Central memory CD8-positive, alpha-beta T cell (primary cell): ENCODE measurements at regions not wholly inside any gene's neighbourhood (a gene's known extent, or its start where the extent isn't known, plus 50 kb on each side); places are given as distances from the start of the nearest gene placed in this dataset.

ENCODE experiments used
- ATAC-seq: fragments of 150-1000 bp; cut with Tn5 transposase; replicated peaks from 2 replicates; pipeline ENCODE4 v1.10.0; 2022; ENCODE audit warnings: mild to moderate bottlenecking, moderate FRiP score, moderate number of reproducible peaks; ENCODE audit not compliant: poor library complexity, severe bottlenecking; ENCODE audit errors: extremely low read depth
- DNase-seq, 2 donors: peaks; one replicate each; pipeline ENCODE4 v3.0.0; 2021; ENCODE audit warnings: low spot score in 2 of 2
- H3K27ac Mint-ChIP-seq: one replicate; pipeline ENCODE4 v1.8.0; 2022; ENCODE audit warnings: low read depth, mild to moderate bottlenecking, moderate library complexity, mixed read lengths
- H3K27me3 Mint-ChIP-seq: one replicate; pipeline ENCODE4 v1.8.0; 2022; ENCODE audit warnings: mixed read lengths
- H3K36me3 Mint-ChIP-seq: one replicate; pipeline ENCODE4 v1.8.0; 2022; ENCODE audit warnings: mild to moderate bottlenecking, moderate library complexity, mixed read lengths; ENCODE audit not compliant: insufficient read depth
- H3K4me1 Mint-ChIP-seq: one replicate; pipeline ENCODE4 v1.8.0; 2022; ENCODE audit warnings: mixed read lengths
- H3K4me3 Mint-ChIP-seq: one replicate; pipeline ENCODE4 v1.8.0; 2022; ENCODE audit warnings: mild to moderate bottlenecking, moderate library complexity, mixed read lengths
- H3K9me3 Mint-ChIP-seq: one replicate; pipeline ENCODE4 v1.8.0; 2022; ENCODE audit warnings: mixed read lengths

DNA sequence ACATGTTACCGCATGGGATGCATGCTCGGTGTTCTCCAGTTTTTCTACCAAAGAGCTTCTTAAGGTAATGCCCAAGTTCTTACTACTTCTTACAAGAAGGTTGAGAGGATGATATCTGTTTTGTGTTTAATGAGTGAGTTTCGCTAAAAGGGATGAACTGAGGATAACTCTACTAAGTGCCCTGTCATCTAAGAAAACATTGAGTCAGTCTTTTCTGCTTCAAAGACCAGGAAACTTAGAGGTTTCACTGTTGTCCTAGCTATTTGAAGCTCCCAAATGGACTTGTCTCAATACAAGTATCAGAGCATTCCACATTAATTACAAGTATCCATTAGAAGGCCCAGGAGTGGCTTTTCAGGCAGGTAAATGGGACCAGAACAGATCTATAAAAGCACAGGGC, 296.2 kb downstream of the KBTBD8 start:
- Mint-ChIP-seq H3K9me3 (no peaks in the 10 kb centered on the region), H3K36me3 (no peaks in the 10 kb centered on the region), H3K4me1 (no peaks in the 10 kb centered on the region), H3K4me3 (no peak overlapping the region), H3K27me3 (no peaks in the 10 kb centered on the region), H3K27ac (no peak overlapping the region)
- DNase-seq (no peak), ATAC-seq (no peak)

DNA sequence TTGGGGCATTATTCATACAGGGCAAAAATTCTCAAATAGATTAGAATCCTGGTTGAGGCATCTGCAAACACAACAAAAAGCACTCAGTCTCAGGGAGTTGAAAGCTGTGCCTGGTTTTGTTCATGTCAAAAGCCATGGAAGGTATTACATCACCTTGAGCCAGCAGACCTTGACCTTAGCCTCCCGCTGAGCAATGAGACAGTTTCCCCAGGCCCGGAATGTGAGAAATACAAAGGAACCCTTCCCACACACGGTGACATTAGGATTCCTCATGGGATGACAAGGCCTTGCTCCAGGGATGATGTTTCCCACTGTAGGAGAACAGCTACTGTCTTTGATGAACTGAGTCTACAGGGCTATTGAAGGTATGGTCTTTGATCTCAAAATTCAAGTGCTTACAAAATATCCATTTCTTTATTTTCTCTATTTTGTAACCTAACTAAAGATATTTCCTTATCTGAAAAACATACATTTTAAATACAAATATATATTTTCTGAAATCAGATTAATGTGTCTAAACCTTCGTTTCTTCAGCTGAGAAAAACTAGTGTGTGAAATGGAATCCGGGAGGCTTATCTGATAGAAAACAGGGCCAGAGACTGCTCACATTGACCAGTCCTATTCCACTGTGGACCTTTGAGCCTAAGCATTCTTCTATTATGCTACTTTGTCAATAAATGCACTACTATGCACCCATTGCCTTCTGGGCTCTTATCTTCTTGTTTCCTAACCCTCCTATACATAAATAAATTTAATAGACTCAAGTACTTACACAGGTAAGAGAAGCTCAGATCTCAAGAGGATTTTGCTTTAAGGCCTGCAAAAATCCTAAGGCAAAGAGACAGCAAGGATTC, 298.2 kb downstream of the KBTBD8 start:
- ATAC-seq (no peak), DNase-seq (no peak)
- Mint-ChIP-seq H3K9me3 (no peaks in the 10 kb centered on the region), H3K27me3 (no peaks in the 10 kb centered on the region), H3K27ac (no peak overlapping the region), H3K36me3 (no peaks in the 10 kb centered on the region), H3K4me3 (no peak overlapping the region), H3K4me1 (no peaks in the 10 kb centered on the region)

DNA sequence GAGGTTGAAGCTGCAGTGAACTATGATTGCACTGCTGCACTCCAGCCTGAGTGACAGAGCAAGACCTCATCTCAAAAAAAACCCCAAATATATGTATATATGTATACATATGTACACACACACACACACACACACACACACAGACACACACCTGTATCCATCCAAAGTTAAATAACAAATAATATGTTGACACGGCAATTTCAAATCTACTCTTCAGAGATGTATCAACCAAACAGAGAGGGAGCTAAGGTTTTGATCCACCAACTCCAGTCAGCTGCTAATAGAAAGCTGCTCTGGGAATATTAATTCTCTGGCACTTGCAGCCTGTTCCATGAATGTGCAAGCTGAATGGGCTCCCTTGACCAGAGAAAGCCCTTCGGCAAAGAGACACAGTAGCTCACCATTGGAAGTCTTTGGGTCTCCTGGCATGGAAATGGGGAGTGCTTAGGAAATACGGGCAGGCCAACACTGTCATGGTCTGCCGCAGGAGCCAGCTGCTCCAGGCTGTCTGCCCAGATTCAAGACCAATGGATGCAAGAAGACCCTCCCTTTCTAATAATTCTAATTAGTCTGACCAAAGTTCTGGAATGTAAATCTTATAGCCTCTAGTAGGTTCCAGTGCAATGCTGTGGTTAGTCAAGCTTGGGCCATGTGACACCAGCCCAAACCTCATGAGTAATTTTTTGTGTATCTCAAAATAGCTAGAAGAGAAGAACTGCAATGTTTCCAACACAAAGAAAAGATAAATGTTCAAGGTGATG, 299.8 kb downstream of the KBTBD8 start:
- DNase-seq: no peak
- Mint-ChIP-seq H3K4me1 (no peaks in the 10 kb centered on the region), H3K9me3 (no peaks in the 10 kb centered on the region), H3K4me3 (no peak overlapping the region), H3K27me3 (no peaks in the 10 kb centered on the region), H3K27ac (no peak overlapping the region), H3K36me3 (no peaks in the 10 kb centered on the region)
- ATAC-seq: no peak

DNA sequence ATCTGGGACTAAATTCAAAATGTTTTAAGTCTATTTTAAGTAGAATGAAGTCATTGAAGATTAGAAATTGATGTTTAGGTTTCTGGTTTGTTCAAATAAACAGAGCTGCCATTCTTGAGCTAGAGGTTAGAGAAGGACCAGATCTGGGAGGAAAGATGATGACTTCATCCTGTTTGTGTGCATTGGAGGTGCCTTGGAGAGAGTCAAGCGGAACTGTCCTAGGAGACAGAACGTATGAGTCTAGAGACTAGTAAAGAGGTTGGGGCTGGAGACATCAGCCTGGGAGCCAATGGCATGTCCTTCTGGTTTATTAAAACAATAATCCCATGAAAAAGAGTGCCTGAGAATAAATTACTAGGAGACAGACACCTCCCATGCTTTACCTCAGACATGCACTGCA, 303.4 kb downstream of the KBTBD8 start:
- Mint-ChIP-seq H3K9me3 (no peaks in the 10 kb centered on the region), H3K4me1 (no peaks in the 10 kb centered on the region), H3K27me3 (no peaks in the 10 kb centered on the region), H3K36me3 (no peaks in the 10 kb centered on the region), H3K27ac (no peak overlapping the region), H3K4me3 (no peak overlapping the region)
- ATAC-seq: no peak
- no peak for DNase-seq

DNA sequence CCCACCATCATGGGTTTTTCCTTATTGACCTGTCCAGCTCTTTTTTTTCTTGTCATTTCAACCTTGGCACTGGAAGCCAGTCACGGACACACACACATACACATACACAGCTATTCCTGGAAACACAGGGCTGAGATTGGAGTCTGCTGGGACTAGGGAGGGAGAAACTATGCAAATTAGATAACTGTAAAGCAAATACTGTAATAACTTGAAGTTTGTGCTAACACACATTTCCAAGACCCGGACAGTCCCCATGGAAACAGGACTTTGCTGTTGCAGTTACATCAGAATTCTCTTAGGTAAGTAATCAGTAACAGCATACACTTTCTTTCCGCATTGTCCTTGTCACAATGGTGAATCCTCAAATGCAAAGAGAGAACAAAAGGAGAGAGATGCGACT, 304.4 kb downstream of the KBTBD8 start:
- no peak overlapping the region for H3K4me3 Mint-ChIP-seq
- DNase-seq (no peak), ATAC-seq (no peak)
- no peaks in the 10 kb centered on the region for H3K36me3 Mint-ChIP-seq
- no peaks in the 10 kb centered on the region for H3K4me1 Mint-ChIP-seq
- H3K27me3 Mint-ChIP-seq: no peaks in the 10 kb centered on the region
- no peak overlapping the region for H3K27ac Mint-ChIP-seq
- no peaks in the 10 kb centered on the region for H3K9me3 Mint-ChIP-seq

DNA sequence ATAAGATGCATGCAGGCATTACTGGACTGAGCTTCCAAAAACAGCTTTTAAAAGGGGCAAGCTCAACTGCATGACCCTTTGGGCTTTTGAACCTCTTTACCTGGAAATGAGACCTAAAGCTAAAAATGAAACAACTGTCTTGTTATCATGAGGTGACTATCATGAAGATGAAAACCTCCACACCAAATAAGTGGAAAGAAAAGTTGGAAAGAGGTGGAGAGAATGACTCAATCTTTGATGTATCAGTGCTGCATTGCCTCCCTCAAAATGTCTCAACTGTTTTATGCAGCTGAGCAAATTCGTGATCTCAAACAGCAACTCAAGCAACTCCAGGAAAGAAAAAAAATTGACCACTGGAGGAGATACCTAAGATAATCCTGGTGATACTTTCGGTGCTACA, 307.1 kb downstream of the KBTBD8 start:
- Mint-ChIP-seq H3K9me3 (no peaks in the 10 kb centered on the region), H3K36me3 (no peaks in the 10 kb centered on the region), H3K4me3 (no peak overlapping the region), H3K27me3 (no peaks in the 10 kb centered on the region), H3K4me1 (no peaks in the 10 kb centered on the region), H3K27ac (no peak overlapping the region)
- no peak for DNase-seq
- no peak for ATAC-seq

DNA sequence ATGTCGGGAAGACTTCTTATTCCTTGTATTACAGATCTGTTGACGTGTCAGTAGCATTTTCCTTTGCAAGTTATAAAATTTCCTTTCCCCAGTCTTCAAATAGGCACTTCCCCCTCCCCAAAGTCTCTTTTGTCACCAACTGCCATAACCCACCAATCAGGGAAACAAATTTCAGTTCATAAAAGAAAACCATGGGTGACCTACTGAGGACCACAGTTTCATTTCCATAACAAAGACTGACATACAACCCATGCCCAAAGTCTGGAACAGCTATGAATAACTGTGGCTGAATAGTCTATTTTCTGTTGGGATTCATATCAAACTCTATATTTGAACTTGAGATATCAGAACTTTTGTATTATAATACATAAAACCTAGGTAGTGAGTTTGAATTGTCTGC, 307.8 kb downstream of the KBTBD8 start:
- H3K4me3 Mint-ChIP-seq: no peak overlapping the region
- ATAC-seq (no peak), DNase-seq (no peak)
- H3K36me3 Mint-ChIP-seq: no peaks in the 10 kb centered on the region
- H3K9me3 Mint-ChIP-seq: no peaks in the 10 kb centered on the region
- no peak overlapping the region for H3K27ac Mint-ChIP-seq
- H3K4me1 Mint-ChIP-seq: no peaks in the 10 kb centered on the region
- H3K27me3 Mint-ChIP-seq: no peaks in the 10 kb centered on the region

DNA sequence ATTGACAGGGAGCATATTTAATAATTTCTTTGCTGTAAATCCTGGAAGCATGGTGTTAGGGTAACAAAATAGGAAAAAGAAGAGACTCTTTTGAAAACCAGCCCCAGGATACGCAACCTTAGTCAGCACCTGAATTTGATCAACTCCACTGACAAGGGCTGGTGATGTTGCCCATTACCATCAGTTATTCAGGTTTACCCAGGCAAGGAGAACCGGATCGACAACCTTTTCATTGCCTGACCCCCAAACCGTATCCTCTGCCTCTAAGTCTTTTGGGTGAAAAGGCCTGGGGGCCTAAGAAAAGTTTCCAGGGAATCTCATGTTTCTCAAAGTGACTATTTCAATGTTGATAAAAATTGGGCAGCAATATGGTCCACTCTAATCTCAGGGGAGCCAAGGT, 313.3 kb downstream of the KBTBD8 start:
- Mint-ChIP-seq H3K27me3 (no peaks in the 10 kb centered on the region), H3K27ac (no peak overlapping the region), H3K36me3 (no peaks in the 10 kb centered on the region), H3K9me3 (no peaks in the 10 kb centered on the region), H3K4me1 (no peaks in the 10 kb centered on the region), H3K4me3 (no peak overlapping the region)
- ATAC-seq (no peak), DNase-seq (no peak)

DNA sequence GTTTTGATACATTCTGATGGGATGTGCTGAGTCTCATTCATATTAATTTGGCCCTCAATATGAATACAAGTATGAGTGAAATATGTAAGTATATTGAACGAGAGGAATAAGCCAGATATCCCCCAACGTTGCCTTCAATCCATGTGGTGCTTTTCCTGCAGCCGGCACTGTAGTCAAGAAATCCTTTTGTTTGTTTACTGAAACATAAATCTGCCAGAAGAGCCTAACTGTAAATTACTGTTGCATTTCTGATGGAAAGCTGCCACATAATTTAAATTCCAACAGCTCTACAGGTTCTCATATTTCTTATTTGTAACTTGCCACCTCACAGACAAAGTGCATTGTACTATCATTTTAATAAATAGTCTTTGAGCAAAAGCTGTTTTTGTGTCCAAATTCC, 314.0 kb downstream of the KBTBD8 start:
- H3K4me1 Mint-ChIP-seq: no peaks in the 10 kb centered on the region
- H3K27me3 Mint-ChIP-seq: no peaks in the 10 kb centered on the region
- ATAC-seq (no peak), DNase-seq (no peak)
- no peaks in the 10 kb centered on the region for H3K36me3 Mint-ChIP-seq
- H3K9me3 Mint-ChIP-seq: no peaks in the 10 kb centered on the region
- no peak overlapping the region for H3K4me3 Mint-ChIP-seq
- no peak overlapping the region for H3K27ac Mint-ChIP-seq

DNA sequence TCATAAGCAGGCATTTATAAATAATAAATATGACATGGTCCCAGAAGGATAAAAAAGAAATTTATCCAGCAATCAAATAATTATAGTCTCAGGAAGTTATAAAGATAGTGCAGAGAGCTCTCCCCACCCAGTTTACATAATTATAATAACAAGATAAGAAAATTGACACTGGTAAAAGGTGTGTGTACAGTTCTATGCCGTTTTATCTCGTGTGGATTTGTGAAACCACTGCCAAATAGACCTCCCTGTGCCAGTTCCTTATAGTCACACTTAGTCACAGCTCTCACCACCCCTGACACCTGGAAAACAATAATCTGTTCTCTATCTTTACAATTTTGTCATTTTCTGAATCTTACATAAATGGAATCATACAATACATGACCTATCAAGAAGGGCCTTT, 320.1 kb downstream of the KBTBD8 start:
- no peak for DNase-seq
- Mint-ChIP-seq H3K4me3 (no peak overlapping the region), H3K36me3 (peaks cover 2% of the 10 kb centered on the region), H3K27me3 (peaks cover 6% of the 10 kb centered on the region), H3K9me3 (no peaks in the 10 kb centered on the region), H3K27ac (no peak overlapping the region), H3K4me1 (no peaks in the 10 kb centered on the region)
- ATAC-seq: no peak

DNA sequence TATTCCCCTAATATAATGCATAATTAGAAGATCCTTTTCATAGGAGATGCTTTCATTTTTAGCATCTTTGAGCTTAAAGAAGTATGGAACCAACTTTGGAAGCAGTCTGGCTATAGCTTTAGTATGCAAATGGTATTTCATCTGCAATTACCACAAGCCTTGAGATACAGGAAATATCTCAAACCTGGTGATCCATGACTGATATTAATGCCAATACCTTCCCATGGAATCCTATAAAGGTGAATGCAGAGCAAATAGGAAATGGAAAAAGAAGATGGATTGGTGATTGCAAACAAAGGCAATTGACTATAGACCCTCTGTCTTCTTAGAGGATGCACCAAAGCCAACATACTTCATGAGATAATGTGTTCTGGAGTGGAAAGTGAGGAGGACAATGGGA, 326.4 kb downstream of the KBTBD8 start:
- Mint-ChIP-seq H3K27ac (no peak overlapping the region), H3K9me3 (no peaks in the 10 kb centered on the region), H3K36me3 (peaks cover 2% of the 10 kb centered on the region), H3K27me3 (peaks cover 12% of the 10 kb centered on the region), H3K4me3 (no peak overlapping the region), H3K4me1 (no peaks in the 10 kb centered on the region)
- no peak for ATAC-seq
- DNase-seq: no peak
